ENCODE measurements at regions not wholly inside any gene's neighbourhood (a gene's known extent, or its start where the extent isn't known, plus 50 kb on each side); places are given as distances from the start of the nearest gene placed in this dataset.

DNA sequence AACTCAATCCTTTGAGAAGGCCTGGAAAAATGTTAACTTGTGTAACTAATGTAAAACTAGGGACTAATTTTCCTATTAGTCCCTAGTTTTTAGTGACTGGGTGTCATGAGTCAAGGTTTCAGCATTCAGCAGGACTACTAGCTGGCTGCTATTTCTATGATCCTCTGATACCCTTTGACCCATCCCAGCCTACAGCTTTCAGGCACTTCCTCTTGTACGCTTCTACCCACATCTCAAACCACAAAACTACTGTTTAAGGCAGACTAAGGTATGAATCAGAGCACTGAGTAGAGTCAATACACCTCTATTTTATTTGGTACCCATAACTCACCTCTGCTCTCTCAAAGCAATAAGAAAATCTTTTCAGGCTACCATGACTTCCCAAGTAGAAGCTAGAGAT is 809.6 kb downstream of the PDHA2 start:
- TF ChIP-seq CTCF (IDR thresholded peaks at IDR 0.05; ENCODE audit: insufficient read depth, low read depth, low read length) (no peak), EZH2 (IDR thresholded peaks at IDR 0.05; ENCODE audit: insufficient read depth, low read length) (no peak)
